CD14-positive monocyte (primary cell): ENCODE measurements at regions not wholly inside any gene's neighbourhood (a gene's known extent, or its start where the extent isn't known, plus 50 kb on each side); places are given as distances from the start of the nearest gene placed in this dataset.

ENCODE experiments used
- DNase-seq, 3 donors: peaks; one replicate each; pipeline ENCODE4 v3.0.0-alpha.2; 2011 to 2022
- H2AFZ ChIP-seq: 2 replicates; pipeline ENCODE4 v1.6.0; 2012; ENCODE audit warnings: mild to moderate bottlenecking, low read depth, low read length, inconsistent platforms; ENCODE audit not compliant: insufficient read depth, poor library complexity, severe bottlenecking
- H3K27ac ChIP-seq, 2 donors: 1 replicate in 1 of 2; 2 replicates in 1 of 2; pipeline ENCODE4 v1.5.1; 2012 to 2013; ENCODE audit warnings: low read length in 2 of 2, control low read depth in 1 of 2, inconsistent platforms in 1 of 2, low read depth in 1 of 2, mild to moderate bottlenecking in 1 of 2
- H3K27me3 ChIP-seq, 2 donors: one replicate each; pipeline versions ENCODE4 v1.6.0 to v1.6.1; 2011 to 2013; ENCODE audit warnings: low read length in 2 of 2; ENCODE audit not compliant: control insufficient read depth in 2 of 2, insufficient read depth in 2 of 2
- H3K36me3 ChIP-seq, 2 donors: replicated peaks in 1 of 2; 1 replicate in 1 of 2; 2 replicates in 1 of 2; pipeline versions ENCODE4 v1.5.1 to v1.6.1; 2012 to 2013; ENCODE audit warnings: low read length in 2 of 2, control low read depth in 1 of 2, inconsistent platforms in 1 of 2, mild to moderate bottlenecking in 1 of 2; ENCODE audit not compliant: insufficient read depth in 2 of 2, control insufficient read depth in 1 of 2
- H3K4me1 ChIP-seq, 2 donors: 1 replicate in 1 of 2; 2 replicates in 1 of 2; pipeline versions ENCODE4 v1.5.1 to v1.6.1; 2012 to 2013; ENCODE audit warnings: low read length in 2 of 2, control low read depth in 1 of 2, inconsistent platforms in 1 of 2, mild to moderate bottlenecking in 1 of 2, moderate library complexity in 1 of 2; ENCODE audit not compliant: insufficient read depth in 2 of 2, control insufficient read depth in 1 of 2
- H3K4me2 ChIP-seq: replicated peaks from 2 replicates; pipeline ENCODE3; 2012; ENCODE audit warnings: low read length, moderate library complexity, mild to moderate bottlenecking; ENCODE audit not compliant: poor library complexity, severe bottlenecking; ENCODE audit errors: extremely low read depth
- H3K4me3 ChIP-seq, 3 experiments: fragments of 200-600 bp in 1 of 3; sonication (generic) in 1 of 3; replicated peaks in 1 of 3; 1 replicate in 2 of 3; 2 replicates in 1 of 3; pipeline ENCODE4 v1.5.1; 2011 to 2013; ENCODE audit warnings: low read length in 3 of 3, mild to moderate bottlenecking in 3 of 3, control low read depth in 2 of 3, low read depth in 2 of 3, inconsistent platforms in 1 of 3, moderate library complexity in 1 of 3
- H3K79me2 ChIP-seq: 2 replicates; pipeline ENCODE4 v1.6.0; 2012; ENCODE audit warnings: mild to moderate bottlenecking, control low read depth, inconsistent platforms, low read length, moderate library complexity; ENCODE audit not compliant: insufficient read depth
- H3K9ac ChIP-seq: 2 replicates; pipeline ENCODE4 v1.6.0; 2017; ENCODE audit warnings: low read length, mild to moderate bottlenecking; ENCODE audit not compliant: insufficient read depth, poor library complexity, severe bottlenecking
- H3K9me3 ChIP-seq, 2 donors: replicated peaks in 1 of 2; 1 replicate in 1 of 2; 2 replicates in 1 of 2; pipeline versions ENCODE4 v1.5.1 to v1.6.1; 2012 to 2013; ENCODE audit warnings: low read length in 2 of 2, control low read depth in 1 of 2; ENCODE audit not compliant: control insufficient read depth in 1 of 2, insufficient read depth in 1 of 2
- H4K20me1 ChIP-seq: 2 replicates; pipeline ENCODE4 v1.6.0; 2012; ENCODE audit warnings: mild to moderate bottlenecking, low read length, control low read depth, moderate library complexity; ENCODE audit not compliant: insufficient read depth
- H3K27ac Mint-ChIP-seq, 7 donors: one replicate each; pipeline ENCODE4 v1.8.0; 2020; ENCODE audit warnings: mild to moderate bottlenecking in 7 of 7, mixed read lengths in 7 of 7, moderate library complexity in 6 of 7, inconsistent platforms in 2 of 7
- H3K27me3 Mint-ChIP-seq, 3 donors: one replicate each; pipeline ENCODE4 v1.8.0; 2021 to 2022; ENCODE audit warnings: low read depth in 3 of 3, mild to moderate bottlenecking in 3 of 3, mixed read lengths in 3 of 3, moderate library complexity in 3 of 3, inconsistent platforms in 1 of 3
- H3K36me3 Mint-ChIP-seq, 2 donors: one replicate each; pipeline ENCODE4 v1.8.0; 2020; ENCODE audit warnings: mixed read lengths in 2 of 2, inconsistent platforms in 1 of 2, mild to moderate bottlenecking in 1 of 2
- H3K4me1 Mint-ChIP-seq: one replicate; pipeline ENCODE4 v1.8.0; 2020; ENCODE audit warnings: mild to moderate bottlenecking, mixed read lengths
- H3K4me3 Mint-ChIP-seq, 2 donors: one replicate each; pipeline ENCODE4 v1.8.0; 2020; ENCODE audit warnings: mild to moderate bottlenecking in 2 of 2, mixed read lengths in 2 of 2, moderate library complexity in 1 of 2
- H3K9me3 Mint-ChIP-seq, 7 donors: one replicate each; pipeline ENCODE4 v1.8.0; 2020 to 2022; ENCODE audit warnings: mixed read lengths in 7 of 7, mild to moderate bottlenecking in 6 of 7, moderate library complexity in 6 of 7, inconsistent platforms in 2 of 7
- WGBS: methylation state at CpG from one replicate; pipeline ENCODE4 v1.1.5; 2013; ENCODE audit warnings: missing lambda C conversion rate; ENCODE audit not compliant: insufficient coverage; 5-methylcytosine and 5-hydroxymethylcytosine counted together
- intact Hi-C, 2 donors: fragments of 100-400 bp; cut with micrococcal nuclease; formaldehyde crosslinking; loops; one replicate each; pipeline versions ENCODE4 v1.15.0 to v1.15.1; 2023
- TF ChIP-seq, protein P1 (sequence below): fragments of 200-600 bp; IDR thresholded peaks from one replicate; pipeline ENCODE4 v1.8.0; 2022; ENCODE audit warnings: antibody characterized with exemption, mild to moderate bottlenecking

DNA sequence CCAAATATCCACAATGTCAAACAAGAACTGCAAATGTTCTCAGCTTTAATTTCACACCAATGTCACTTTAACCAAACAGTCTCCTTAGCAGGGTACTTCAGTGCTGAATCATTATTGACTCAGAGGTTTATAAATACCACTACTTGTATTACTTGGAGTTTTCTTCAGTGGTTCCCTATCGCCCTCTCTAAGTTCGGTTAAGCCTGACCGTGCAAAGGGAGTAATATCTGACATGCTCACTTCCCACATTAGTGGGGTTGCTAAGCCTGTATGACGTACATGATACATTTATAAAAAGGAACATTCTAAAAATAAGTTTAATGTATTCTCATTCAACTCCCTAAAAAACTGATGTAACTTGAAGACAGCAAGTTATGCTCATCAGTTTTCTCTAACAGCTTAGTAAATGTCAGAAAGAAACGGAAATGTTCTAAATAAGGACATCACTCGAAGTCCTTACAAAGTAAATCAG, 93.1 kb upstream of the ZC3H12C start:
- Histone ChIP-seq H3K4me3 (no peak overlapping the region), H3K4me1 (peaks cover 2 to 6% of the 10 kb centered on the region in 2 donors), H3K27ac (peak overlapping the region in 1 of 2 donors; percentile 14), H3K79me2 (no peaks in the 10 kb centered on the region), H3K27me3 (no peaks in the 10 kb centered on the region), H3K4me2 (no peak overlapping the region), H3K9me3 (no peaks in the 10 kb centered on the region), H2AFZ (no peak overlapping the region), H3K36me3 (no peaks in the 10 kb centered on the region), H3K9ac (no peak overlapping the region), H4K20me1 (no peaks in the 10 kb centered on the region)
- Mint-ChIP-seq H3K9me3 (no peaks in the 10 kb centered on the region), H3K27ac (peak overlapping the region in 3 of 7 donors; percentile 12 to 60 (median 36)), H3K27me3 (peaks cover 0 to 3% (median 2%) of the 10 kb centered on the region in 3 donors), H3K4me1 (peaks cover 10% of the 10 kb centered on the region), H3K4me3 (no peak overlapping the region), H3K36me3 (no peaks in the 10 kb centered on the region)
- TF ChIP-seq, protein P1, sequence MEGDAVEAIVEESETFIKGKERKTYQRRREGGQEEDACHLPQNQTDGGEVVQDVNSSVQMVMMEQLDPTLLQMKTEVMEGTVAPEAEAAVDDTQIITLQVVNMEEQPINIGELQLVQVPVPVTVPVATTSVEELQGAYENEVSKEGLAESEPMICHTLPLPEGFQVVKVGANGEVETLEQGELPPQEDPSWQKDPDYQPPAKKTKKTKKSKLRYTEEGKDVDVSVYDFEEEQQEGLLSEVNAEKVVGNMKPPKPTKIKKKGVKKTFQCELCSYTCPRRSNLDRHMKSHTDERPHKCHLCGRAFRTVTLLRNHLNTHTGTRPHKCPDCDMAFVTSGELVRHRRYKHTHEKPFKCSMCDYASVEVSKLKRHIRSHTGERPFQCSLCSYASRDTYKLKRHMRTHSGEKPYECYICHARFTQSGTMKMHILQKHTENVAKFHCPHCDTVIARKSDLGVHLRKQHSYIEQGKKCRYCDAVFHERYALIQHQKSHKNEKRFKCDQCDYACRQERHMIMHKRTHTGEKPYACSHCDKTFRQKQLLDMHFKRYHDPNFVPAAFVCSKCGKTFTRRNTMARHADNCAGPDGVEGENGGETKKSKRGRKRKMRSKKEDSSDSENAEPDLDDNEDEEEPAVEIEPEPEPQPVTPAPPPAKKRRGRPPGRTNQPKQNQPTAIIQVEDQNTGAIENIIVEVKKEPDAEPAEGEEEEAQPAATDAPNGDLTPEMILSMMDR: no peak
- intact Hi-C loops: loop anchor here in 1 of 2 donors (5.0 kb wide), 1 partner anchor 53 kb away; no protein-coding TSS in a partner anchor
- peak; percentile 71 to 91 (median 81) for DNase-seq
- no CpG with 5 or more reads among the region's 6 CpGs for WGBS

GRCh38 chr11:110000850-110001249, 92.3 kb upstream of the ZC3H12C start:
- intact Hi-C loops: loop anchor here in 1 of 2 donors (5.0 kb wide), 1 partner anchor 54 kb away; no protein-coding TSS in a partner anchor
- TF ChIP-seq, protein P1: no peak
- Histone ChIP-seq H3K79me2 (no peaks in the 10 kb centered on the region), H3K4me3 (no peak overlapping the region), H3K4me2 (no peak overlapping the region), H4K20me1 (no peaks in the 10 kb centered on the region), H3K9ac (no peak overlapping the region), H3K27ac (no peak overlapping the region), H3K27me3 (no peaks in the 10 kb centered on the region), H3K4me1 (peaks cover 2 to 6% of the 10 kb centered on the region in 2 donors), H3K9me3 (no peaks in the 10 kb centered on the region), H3K36me3 (no peaks in the 10 kb centered on the region), H2AFZ (no peak overlapping the region)
- peaks cover 10% of the 10 kb centered on the region for H3K4me1 Mint-ChIP-seq
- no peaks in the 10 kb centered on the region for H3K36me3 Mint-ChIP-seq
- H3K9me3 Mint-ChIP-seq: no peaks in the 10 kb centered on the region
- no peak overlapping the region for H3K4me3 Mint-ChIP-seq
- WGBS: no CpG with 5 or more reads among the region's 3 CpGs
- DNase-seq: no peak
- peaks cover 0 to 3% (median 2%) of the 10 kb centered on the region in 3 donors for H3K27me3 Mint-ChIP-seq
- H3K27ac Mint-ChIP-seq: peak overlapping the region in 4 of 7 donors; percentile 13 to 64 (median 39)
